DMS153 (cell line): ENCODE measurements at regions not wholly inside any gene's neighbourhood (a gene's known extent, or its start where the extent isn't known, plus 50 kb on each side); places are given as distances from the start of the nearest gene placed in this dataset.
"Not testable (repeated sequence)": the region's sequence is repeated elsewhere in the genome, so short reads cannot be mapped to it uniquely, and the experiment has no call there.

Source experiments
- DNase-seq: peaks from one replicate; lab custom pipeline; 2025; lab: John Stamatoyannopoulos, UW

DNA sequence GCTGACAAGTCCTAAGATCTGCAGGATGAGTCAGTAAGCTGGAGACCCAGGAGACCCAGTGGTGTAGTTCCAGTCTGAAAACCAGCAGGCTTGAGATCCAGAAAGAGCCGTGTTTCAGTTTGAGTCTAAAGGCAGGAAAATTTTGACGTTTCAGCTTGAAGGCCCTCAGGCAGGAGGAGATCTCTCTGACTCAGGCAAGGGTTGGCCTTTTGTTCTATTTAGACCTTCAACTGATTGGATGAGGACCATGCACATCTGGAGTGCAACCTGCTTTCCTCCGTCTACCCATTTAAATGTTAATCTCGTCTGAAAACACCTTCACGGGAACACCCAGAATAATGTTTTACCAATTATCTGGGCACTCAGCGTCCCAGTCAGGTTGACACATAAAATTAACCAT lies 69.5 kb downstream of the NPIPA7 start:
- not testable (repeated sequence) for DNase-seq

DNA sequence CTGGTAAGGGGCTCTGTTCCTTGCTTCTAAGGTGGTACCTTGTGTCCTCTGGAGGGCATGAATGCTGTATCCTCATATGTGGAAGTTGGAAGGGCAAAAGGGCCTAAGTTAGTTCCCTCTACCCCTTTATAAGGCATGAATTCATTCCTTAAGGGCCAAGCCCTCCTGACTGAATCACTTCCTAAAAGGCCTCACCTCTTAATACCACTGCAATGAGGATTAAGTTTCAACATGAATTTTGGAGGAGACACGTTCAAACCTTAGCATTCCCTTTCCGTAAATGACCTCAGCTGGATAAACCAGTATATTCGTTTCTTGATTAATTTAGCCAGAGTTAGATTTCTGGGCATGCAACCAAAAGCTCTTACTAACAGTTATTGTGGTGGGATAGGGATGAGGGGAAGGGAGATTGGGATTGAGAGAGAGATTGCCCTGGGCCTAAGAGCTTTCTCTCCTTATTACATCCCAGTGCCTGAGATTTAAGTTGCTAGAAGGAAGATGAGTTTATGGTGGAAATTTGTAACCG lies 70.8 kb downstream of the NPIPA7 start:
- not testable (repeated sequence) for DNase-seq

DNA sequence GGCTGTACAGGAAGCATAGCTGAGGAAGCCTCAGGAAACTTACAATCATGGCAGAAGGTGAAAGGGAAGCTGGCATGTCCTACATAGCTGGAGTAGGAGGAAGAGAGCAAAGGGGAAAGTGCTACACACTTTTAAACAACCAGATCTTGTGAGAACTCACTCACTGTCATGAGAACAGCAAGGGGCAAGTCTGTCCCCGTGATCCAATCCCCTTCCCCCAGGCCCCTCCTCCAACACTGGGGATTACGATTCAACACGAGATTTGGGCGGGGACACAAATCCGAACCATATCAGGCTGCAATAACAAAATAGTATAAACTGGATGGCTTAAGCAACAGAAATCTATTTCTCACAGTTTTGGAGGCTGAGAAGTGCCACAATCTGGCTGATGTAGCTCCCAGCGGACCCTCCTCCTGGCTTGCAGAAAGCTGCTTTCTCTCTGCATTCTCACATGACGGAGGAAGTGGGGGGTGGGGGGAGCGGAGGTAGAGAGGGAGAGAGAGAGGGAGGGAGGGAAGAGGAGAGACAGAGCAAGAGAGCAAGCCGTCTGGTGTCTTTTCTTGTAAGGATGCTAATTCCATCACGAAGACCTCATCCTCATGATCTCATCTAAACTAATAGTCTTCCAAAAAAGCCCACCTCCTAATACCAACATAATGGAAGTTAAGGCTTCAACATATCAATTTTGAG lies 72.9 kb downstream of the NPIPA7 start:
- DNase-seq: not testable (repeated sequence)

DNA sequence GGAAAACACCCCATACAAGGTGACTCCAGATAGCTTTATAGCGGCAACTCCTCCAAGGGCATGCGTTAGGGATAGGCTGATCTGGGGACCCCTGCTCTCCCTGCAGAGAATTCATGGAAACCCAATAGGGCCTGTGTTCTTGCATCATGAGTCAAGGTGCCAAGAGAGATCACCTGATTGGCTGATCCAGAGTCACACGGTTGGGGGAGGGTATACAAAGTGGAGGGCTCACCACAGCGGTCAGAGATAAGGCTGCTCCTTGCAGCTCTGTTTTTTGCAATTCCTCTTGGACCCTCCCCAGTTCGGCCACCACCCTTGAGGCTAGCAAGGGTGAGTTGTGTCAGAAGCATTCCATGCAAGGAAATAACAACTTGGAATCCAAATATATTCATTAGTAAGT lies 79.6 kb downstream of the NPIPA7 start:
- not testable (repeated sequence) for DNase-seq

DNA sequence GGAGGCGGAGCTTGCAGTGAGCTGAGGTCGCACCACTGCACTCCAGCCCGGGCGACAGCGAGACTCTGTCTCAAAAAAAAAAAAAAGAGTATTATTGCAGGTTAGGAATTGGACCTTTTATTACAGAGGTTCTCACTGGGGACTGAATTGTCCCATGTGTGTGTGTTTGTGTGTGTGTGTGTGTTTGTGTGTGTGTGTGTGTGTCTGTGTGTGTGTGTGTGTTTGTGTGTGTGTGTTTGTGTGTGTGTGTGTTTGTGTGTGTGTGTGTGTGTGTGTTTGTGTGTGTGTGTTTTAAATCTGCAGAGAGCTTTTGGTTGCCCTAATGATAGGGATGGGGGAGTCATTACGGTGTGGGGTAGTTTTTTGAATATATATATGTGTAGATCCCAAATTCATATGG lies 84.9 kb downstream of the NPIPA7 start:
- DNase-seq: not testable (repeated sequence)

DNA sequence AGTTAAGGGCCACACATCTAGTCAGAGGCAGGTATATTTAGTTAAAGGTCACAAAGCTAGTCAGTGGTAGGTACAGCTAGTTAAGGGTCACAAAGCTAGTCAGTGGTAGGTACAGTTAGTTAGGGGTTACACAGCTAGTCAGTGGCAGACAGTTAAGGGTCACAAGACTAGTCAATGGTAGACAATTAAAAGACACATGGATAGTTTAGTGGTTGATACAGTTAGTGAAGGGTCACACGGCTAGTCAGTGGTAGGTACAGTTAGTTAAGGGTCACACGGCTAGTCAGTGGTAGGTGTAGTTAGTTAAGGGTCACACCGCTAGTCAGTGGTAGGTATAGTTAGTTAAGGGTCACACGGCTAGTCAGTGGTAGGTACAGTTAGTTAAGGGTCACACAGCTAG lies 110.0 kb downstream of the NPIPA7 start:
- DNase-seq: not testable (repeated sequence)

DNA sequence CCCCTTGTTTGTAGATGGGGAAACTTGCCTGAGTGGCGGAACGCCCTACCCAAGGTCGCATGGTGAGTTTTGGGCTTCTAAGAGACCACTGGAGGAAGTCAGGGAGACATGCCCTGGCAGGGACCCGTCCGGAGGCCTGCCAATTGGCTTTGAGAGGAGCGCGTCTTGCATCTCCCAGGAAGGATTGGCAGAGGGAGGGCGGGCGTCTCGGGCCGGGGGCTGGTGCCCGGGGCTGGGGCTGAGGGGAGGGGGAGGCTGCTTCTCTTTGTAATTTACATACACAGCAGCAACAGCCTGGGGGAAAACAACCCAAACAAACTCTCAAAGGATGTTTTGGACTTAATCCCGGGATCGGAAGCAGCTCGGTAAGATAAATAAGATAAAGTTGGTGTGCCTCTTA lies 110.5 kb downstream of the NPIPA7 start:
- DNase-seq: not testable (repeated sequence)

DNA sequence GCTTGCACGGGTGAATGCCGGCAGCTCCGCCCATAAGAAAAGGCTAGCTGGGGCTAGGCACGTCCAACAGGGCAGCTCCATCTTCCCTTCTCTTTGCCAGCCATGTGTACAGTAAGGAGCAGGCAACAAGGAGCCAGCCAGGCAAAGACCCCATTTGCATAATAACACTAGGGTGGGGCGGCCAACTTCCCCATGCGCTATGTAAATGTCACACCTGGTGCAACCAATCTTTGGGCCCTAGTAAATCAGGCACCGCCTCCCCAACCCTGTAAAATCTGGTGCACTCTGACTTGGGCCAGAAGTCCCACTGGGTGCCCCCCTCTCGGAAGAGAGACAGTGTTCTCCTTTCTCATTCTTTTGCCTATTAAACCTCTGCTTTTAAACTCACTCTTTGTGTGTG lies 115.2 kb downstream of the NPIPA7 start:
- not testable (repeated sequence) for DNase-seq

DNA sequence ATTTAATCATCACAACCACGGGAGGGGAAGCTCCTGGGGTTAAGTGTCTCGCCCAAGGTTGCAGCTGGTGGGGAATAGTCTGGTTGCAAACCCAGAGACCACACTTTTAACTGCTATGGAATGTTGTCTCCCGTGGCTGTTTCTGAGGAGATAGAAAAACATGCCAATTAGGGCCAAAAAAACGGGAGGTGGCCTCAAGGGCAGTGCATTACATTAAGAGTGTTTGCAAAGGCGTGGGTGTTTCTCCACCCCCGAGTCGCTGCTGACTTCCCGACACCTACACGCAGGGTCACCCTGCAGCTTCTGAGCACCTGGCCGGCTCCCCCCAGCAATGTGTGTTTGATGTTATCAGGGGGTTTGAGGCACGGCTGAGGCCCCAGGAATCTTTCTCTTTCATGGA lies 116.1 kb downstream of the NPIPA7 start:
- not testable (repeated sequence) for DNase-seq

DNA sequence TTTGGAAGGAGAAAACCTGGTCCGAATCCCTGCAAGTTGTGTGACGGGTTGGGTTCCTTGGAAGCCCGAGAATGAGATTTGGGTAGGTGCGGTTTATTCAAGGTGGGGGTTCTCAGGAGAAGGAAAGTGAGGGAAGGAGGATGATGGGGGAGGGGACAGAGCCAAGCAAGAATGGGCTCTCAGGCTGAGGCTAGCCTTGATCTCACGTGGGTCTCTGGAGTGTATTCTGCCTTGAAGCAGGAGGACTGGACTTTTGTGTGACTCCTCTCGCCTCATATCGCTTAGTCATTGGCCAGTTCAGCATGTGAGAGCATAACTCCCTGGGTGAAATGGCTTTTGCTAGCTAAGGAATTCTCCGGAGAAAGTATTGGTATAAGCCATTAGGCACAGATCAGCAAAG lies 120.9 kb downstream of the NPIPA7 start:
- not testable (repeated sequence) for DNase-seq

DNA sequence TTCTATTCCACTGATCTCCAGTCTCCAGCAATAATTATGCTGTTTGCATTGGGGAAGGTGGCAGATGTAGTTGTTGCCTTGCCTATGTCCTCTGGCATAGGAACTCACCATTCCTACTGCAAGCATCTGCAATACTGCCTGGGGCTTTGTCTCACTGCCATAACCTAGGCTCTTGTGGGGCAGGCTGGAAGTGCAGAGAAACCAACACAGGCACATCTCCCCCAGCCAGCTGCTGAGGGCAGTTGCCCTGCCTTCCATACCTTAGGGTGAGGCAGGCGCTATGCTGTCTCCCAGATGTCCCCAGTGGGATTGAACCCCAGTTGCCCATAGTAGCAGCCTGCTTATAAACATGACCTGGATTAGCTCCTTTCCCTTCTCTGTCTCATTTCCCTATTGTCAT lies 128.1 kb downstream of the NPIPA7 start:
- not testable (repeated sequence) for DNase-seq

DNA sequence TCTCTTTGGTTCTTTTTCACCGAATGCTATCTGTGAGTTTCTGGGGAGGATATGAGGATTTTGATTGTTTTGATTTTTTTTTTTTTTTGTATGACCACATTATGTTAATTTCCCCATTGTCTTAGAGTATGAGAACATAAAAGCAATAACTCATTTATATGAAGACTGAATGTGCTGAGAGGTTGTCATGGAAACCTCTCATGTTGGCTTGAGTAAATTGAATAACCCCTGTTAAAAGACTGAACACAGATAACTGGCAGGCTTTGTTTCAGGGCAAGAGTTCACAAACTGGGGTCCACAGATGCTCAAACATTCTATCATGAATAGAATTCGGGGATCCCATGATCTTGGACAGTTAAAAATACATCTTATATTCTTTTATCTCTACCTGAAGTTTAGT lies 129.4 kb downstream of the NPIPA7 start:
- DNase-seq: not testable (repeated sequence)

DNA sequence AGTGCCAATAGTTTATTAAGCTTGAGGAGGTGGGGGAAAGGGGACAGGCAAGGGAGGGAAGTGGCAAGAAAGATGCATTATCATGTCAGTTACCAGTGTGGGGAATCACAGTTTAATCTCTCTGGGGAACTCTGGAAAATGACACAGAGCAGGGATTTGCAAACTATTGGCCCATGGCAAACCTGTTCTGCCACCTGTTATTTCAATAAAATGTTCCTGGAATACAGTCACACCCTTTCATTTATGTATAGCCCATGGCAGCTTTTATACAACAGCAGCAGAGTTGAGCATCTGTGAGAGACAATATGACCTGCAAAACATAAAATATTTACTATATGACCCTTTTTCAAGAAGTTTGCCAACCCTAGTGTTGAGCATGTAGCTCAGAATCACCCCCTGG lies 140.5 kb downstream of the NPIPA7 start:
- not testable (repeated sequence) for DNase-seq

DNA sequence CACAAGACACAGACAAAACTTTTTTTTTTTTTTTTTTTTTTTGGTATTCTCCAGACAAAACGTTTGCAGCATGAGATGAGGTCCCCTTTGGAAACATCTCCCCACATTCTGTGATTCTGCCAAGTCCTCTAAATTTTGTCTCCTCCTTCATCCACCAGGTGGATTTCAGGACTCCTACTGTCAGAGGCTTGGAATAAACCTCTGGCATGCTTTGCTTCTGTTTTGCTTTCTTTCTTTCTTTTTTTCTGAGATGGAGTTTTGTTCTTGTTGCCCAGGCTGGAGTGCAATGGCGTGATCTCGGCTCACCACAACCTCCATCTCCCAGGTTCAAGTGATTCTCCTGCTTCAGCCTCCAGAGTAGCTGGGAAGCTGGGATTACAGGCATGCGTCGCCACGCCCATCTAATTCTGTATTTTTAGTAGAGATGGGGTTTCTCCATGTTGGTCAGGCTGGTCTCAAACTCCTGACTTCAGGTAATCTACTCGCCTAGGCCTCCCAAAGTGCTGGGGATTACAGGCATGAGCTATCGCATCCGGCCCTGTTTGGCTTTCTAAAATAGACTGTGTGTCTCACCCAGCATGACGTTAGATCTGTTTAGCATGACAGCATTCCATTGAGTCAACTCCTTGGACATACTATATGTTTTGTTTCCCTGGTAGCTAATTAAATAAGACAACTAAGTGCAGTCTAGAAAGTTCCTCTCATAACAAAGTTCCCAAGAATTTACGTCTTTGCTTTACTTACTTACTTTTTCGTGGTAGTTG lies 142.5 kb downstream of the NPIPA7 start:
- not testable (repeated sequence) for DNase-seq

DNA sequence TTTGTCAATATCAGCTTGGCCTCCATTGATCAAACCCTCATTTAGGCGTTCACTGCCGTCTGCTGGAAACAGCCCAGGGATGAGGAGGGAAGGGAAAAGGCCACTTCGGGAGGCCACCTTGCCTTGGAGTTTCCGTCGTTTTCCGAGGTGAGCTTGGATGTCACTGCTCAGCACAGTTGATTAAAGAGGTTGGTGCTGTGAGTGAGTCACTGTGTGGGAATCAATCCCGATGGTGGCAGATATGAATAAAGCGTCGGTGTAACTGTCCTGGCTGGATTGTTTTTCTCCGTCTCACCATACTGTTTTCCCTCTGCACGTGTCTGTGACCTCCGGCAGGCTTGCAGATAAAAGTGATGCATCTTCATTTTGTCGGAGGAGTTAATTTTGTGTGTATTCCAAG lies 148.1 kb downstream of the NPIPA7 start:
- not testable (repeated sequence) for DNase-seq

DNA sequence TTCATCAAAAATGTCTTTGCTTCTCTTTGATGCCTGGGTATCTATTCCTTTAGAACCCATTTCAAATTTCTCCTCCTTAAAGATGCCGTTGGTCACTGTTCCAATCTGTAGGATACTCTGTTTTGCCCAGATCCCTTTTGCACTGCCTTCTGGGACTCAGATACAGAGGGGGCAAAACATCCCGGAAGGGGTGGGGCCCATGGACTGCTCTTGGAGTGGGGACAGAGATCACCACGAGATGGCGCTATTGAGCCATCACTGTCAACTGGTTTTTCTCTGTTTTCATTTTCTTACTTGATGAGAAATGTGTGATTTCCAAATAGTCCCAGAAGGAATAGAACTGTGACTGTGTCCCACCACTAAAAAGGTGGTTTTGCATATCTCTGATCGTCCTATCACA lies 151.8 kb downstream of the NPIPA7 start:
- DNase-seq: not testable (repeated sequence)

DNA sequence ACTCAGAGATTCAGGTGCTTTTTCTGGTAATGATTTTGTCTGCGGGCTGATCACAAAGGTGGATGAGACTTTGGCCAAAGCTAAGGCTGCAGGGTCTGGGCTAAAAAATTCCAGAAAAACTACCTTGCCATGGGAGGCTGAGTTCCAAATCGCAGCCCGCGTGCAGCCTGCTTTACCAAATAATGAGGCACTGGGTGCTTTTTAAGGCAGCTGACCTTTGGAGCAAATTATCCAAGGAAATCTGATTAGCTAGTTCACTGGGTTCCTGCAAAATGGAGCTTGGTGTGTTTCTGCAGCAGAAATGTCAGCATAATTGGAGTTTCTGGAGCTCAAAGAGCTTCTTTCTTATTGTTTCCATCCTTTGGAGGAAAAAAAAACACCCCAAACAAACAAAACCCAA lies 156.6 kb downstream of the NPIPA7 start:
- DNase-seq: not testable (repeated sequence)

DNA sequence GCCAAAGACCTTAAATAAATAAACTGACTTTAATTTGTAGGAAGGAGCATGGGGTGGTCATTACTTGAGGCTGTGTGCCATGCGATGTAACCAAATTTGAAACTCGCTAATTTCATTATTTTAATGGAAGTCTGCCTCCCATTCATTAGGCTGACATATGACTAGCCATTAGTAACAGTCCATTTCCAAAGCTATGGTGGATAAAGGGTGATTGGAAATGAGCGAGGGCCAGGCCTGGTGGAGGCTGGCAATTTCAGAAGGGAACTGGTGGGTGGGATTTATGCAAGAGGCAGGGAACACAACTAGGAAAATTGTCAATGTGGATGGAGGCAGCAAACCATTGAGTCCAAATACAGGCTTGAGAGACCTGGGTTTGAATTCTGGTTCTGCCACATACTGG lies 157.2 kb downstream of the NPIPA7 start:
- DNase-seq: not testable (repeated sequence)

DNA sequence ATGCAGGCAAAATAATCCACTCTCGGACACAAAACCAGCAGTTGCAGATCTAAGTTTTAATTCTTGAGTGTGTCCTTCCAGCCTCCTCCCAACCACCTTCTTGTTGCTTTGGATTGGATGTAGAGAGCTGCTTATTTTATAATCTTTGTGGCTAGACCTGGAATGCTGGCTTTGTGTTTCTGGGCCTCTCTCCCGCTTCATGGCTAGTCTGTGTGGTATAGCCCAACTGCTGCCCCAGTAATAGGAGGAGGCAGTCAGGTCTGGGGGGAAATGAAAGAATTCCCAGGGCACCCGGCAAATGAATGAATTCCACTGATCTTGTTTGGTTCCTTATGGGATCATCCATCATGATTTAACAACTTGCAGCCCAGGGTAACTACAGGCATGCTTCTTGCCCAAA lies 170.8 kb downstream of the NPIPA7 start:
- not testable (repeated sequence) for DNase-seq

DNA sequence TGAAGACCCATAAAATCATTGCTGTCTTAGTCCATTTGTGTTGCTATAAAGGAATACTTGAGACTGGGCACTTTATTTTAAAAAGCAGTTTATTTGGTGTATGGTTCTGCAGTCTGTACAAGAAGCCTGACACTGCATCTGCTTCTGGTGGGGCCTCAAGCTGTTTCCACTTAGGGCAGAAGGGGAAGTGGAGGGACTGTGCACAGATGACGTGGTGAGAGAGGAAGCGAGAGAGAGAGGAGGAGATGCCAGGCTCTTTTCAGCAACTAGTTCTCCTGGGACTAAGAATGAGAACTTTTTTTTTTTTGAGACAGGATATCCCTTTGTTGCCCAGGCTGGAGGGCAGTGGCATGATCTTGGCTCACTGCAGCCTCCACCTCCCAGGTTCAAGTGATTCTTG lies 171.9 kb downstream of the NPIPA7 start:
- not testable (repeated sequence) for DNase-seq

DNA sequence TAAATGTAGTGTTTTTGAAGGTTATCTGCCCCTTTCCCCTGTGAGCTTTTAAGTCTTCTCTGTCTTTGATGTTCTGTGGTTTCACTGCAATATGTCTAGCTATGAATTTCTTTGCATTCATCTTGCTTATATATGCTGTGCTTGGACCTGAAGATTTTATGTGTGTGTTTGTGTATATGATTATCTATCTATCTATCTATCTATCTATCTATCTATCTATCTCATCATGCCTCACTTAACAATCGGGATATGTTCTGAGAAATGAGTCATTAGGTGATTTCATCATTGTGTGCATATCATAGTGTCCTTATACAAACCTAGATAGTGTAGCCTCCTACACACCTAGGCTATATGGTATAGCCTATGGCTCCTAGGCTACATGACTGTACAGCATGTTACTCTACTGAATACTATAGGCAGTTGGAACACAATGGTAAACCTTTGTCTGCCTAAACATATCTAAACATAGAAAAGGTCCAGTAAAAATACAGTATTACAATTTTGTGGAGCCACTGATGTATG lies 173.9 kb downstream of the NPIPA7 start:
- not testable (repeated sequence) for DNase-seq

DNA sequence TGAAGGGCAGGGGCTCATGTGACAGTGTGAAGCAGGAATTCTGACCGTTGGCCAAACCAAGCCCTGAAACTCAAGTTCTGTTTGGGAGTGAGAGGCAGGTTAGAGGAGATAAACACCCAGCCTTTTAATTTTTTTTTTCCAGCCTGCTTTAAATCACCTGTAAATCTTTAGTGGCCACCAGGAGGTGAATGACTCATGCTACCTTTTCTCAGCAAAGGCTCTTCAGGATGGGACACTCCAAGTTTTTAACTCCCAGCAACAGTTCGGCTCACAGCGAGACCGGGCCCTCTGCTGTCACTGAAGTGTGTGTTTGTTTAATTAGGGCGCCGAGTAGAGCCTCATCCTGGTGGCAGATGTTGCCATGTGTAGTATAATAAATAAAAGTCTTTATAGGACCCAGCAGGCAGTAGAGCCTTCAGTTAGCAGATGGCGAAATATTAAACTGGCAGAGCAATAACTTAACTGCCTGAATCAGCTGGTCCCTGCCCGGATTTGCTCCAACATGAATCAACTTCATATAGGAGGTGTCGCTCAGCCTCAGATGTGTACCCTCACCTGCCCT lies 180.3 kb downstream of the NPIPA7 start:
- DNase-seq: not testable (repeated sequence)

DNA sequence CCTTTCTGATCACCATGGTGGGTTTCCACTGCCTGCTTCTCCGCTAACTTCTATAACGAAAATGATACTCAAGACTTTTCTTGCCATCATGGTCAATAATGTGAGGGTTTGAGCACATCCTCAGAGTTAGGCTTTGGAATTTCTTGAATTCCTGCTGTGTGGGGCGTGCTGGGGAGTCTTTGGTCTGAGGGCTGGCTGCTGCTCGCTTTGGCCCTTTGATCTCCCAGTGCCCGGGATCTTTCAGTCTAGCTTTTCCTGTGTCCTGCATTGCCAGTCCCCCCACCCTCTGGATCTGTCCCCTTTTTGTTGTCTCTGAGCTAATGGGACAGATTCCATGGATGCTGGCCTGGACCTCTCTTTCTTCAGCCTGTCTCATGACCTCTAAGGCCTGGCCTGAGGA lies 182.6 kb downstream of the NPIPA7 start:
- DNase-seq: not testable (repeated sequence)
